ENCODE measurements at regions not wholly inside any gene's neighbourhood (a gene's known extent, or its start where the extent isn't known, plus 50 kb on each side); places are given as distances from the start of the nearest gene placed in this dataset.
"Not testable (repeated sequence)": the region's sequence is repeated elsewhere in the genome, so short reads cannot be mapped to it uniquely, and the experiment has no call there.

DNA sequence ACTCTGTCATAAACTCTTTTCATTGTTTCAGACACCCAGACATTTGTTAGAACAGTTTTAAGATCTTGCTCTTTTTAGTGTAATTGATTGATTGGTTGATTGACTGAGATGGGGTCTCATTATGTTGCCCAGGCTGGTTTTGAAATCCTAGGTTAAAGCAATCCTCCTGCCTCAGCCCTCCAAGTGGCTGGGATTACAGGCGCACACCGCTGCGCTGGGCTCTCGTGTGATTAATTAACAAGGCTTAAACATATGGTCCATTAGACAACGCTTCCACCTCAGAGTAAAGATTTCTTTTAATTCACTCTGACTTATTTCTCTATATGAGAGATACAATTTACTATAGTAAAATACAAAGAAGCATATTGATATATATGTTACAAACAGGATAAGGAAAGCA lies 114.0 kb upstream of the C2CD4B start:
- Mint-ChIP-seq H3K36me3 (no peaks in the 10 kb centered on the region), H3K27ac (no peak overlapping the region), H3K4me3 (no peak overlapping the region), H3K27me3 (ENCODE audit: low read depth) (no peaks in the 10 kb centered on the region), H3K4me1 (no peaks in the 10 kb centered on the region; the same call in 1 of the 2 replicates), H3K9me3 (peaks cover 3% of the 10 kb centered on the region; the same call in 1 of the 2 replicates)
- ATAC-seq: no peak
- TF ChIP-seq FOXJ3 (CRISPR knock-in tag; IDR thresholded peaks at IDR 0.05; ENCODE audit: borderline replicate concordance): no peak
- no peak for TF ChIP-seq ZNF671 (CRISPR knock-in tag; IDR thresholded peaks at IDR 0.05)
- TF ChIP-seq, protein P1, sequence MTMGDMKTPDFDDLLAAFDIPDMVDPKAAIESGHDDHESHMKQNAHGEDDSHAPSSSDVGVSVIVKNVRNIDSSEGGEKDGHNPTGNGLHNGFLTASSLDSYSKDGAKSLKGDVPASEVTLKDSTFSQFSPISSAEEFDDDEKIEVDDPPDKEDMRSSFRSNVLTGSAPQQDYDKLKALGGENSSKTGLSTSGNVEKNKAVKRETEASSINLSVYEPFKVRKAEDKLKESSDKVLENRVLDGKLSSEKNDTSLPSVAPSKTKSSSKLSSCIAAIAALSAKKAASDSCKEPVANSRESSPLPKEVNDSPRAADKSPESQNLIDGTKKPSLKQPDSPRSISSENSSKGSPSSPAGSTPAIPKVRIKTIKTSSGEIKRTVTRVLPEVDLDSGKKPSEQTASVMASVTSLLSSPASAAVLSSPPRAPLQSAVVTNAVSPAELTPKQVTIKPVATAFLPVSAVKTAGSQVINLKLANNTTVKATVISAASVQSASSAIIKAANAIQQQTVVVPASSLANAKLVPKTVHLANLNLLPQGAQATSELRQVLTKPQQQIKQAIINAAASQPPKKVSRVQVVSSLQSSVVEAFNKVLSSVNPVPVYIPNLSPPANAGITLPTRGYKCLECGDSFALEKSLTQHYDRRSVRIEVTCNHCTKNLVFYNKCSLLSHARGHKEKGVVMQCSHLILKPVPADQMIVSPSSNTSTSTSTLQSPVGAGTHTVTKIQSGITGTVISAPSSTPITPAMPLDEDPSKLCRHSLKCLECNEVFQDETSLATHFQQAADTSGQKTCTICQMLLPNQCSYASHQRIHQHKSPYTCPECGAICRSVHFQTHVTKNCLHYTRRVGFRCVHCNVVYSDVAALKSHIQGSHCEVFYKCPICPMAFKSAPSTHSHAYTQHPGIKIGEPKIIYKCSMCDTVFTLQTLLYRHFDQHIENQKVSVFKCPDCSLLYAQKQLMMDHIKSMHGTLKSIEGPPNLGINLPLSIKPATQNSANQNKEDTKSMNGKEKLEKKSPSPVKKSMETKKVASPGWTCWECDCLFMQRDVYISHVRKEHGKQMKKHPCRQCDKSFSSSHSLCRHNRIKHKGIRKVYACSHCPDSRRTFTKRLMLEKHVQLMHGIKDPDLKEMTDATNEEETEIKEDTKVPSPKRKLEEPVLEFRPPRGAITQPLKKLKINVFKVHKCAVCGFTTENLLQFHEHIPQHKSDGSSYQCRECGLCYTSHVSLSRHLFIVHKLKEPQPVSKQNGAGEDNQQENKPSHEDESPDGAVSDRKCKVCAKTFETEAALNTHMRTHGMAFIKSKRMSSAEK (CRISPR knock-in tag; IDR thresholded peaks at IDR 0.05; ENCODE audit: borderline replicate concordance): no peak
- TF ChIP-seq SMAD3 (CRISPR knock-in tag; IDR thresholded peaks at IDR 0.05; ENCODE audit: borderline replicate concordance): no peak
- TF ChIP-seq ZNF138 (CRISPR knock-in tag; conservative IDR thresholded peaks at IDR 0.05): no peak
- TF ChIP-seq FOXK1 (CRISPR knock-in tag; IDR thresholded peaks at IDR 0.05): no peak
- TF ChIP-seq, protein P2, sequence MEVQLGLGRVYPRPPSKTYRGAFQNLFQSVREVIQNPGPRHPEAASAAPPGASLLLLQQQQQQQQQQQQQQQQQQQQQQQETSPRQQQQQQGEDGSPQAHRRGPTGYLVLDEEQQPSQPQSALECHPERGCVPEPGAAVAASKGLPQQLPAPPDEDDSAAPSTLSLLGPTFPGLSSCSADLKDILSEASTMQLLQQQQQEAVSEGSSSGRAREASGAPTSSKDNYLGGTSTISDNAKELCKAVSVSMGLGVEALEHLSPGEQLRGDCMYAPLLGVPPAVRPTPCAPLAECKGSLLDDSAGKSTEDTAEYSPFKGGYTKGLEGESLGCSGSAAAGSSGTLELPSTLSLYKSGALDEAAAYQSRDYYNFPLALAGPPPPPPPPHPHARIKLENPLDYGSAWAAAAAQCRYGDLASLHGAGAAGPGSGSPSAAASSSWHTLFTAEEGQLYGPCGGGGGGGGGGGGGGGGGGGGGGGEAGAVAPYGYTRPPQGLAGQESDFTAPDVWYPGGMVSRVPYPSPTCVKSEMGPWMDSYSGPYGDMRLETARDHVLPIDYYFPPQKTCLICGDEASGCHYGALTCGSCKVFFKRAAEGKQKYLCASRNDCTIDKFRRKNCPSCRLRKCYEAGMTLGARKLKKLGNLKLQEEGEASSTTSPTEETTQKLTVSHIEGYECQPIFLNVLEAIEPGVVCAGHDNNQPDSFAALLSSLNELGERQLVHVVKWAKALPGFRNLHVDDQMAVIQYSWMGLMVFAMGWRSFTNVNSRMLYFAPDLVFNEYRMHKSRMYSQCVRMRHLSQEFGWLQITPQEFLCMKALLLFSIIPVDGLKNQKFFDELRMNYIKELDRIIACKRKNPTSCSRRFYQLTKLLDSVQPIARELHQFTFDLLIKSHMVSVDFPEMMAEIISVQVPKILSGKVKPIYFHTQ (CRISPR knock-in tag; IDR thresholded peaks at IDR 0.05): no peak
- TF ChIP-seq NFATC4 (CRISPR knock-in tag; IDR thresholded peaks at IDR 0.05): no peak
- POLR2A ChIA-PET: no interaction called here
- no peak for DNase-seq (ENCODE audit: low spot score)
- CTCF ChIA-PET: interaction anchor here (1.9 kb wide), 1 partner anchor 28 kb away, joined by 19 read pairs; no protein-coding TSS in a partner anchor

DNA sequence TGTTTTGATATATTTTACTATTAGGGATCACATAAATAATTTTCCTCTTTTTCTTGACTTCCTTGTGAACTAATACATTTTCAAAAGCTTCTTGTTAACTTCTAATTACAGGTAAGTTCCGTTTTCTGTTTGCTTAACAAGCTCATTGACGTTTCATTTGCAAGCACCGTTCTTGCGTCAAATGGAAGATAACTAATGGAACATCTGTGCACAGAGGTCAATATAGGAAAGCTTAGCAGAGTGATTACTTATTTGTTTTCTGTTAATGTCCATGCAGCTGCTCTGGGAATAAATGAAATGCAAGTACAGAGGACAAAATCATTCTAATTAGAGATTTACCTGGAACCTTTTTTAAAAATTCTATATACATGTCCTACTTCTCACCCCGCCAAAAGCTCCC lies 115.5 kb upstream of the C2CD4B start:
- Mint-ChIP-seq H3K36me3 (no peaks in the 10 kb centered on the region), H3K27ac (no peak overlapping the region)

DNA sequence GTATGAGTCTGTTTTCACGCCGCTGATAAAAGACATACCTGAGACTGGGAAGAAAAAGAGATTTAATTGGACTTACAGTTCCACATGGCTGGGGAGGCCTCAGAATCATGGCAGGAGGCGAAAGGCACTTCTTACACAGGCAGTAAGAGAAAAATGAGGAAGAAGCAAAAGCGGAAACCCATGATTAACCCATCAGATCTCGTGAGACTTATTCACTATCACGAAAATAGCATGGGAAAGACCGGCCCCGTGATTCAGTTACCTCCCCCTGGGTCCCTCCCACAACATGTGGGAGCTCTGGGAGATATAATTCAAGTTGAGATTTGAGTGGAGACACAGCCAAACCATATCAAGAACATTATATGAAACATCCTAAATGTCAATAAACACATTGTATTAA lies 116.7 kb upstream of the C2CD4B start:
- CTCF ChIA-PET; H3K4me1 Mint-ChIP-seq; H3K27ac Mint-ChIP-seq; H3K9me3 Mint-ChIP-seq; H3K36me3 Mint-ChIP-seq; ATAC-seq; H3K4me3 Mint-ChIP-seq; DNase-seq (ENCODE audit: low spot score); H3K27me3 Mint-ChIP-seq (ENCODE audit: low read depth); POLR2A ChIA-PET: not testable (repeated sequence)

More for the DNA sequence above, 115.5 kb upstream of the C2CD4B start:
- POLR2A ChIA-PET: no interaction called here
- CTCF ChIA-PET: interaction anchor here (0.6 kb wide), 1 partner anchor 26 kb away, joined by 3 read pairs; no protein-coding TSS in a partner anchor
- DNase-seq (ENCODE audit: low spot score) (no peak), ATAC-seq (no peak)
- no peaks in the 10 kb centered on the region for H3K9me3 Mint-ChIP-seq
- no peaks in the 10 kb centered on the region for H3K27me3 Mint-ChIP-seq (ENCODE audit: low read depth)
- no peak overlapping the region for H3K4me3 Mint-ChIP-seq
- TF ChIP-seq, protein P3, sequence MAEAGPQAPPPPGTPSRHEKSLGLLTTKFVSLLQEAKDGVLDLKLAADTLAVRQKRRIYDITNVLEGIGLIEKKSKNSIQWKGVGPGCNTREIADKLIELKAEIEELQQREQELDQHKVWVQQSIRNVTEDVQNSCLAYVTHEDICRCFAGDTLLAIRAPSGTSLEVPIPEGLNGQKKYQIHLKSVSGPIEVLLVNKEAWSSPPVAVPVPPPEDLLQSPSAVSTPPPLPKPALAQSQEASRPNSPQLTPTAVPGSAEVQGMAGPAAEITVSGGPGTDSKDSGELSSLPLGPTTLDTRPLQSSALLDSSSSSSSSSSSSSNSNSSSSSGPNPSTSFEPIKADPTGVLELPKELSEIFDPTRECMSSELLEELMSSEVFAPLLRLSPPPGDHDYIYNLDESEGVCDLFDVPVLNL (CRISPR knock-in tag; IDR thresholded peaks at IDR 0.05; ENCODE audit: borderline replicate concordance, low read depth): no peak
- TF ChIP-seq, protein P2 (CRISPR knock-in tag; IDR thresholded peaks at IDR 0.05): no peak
- TF ChIP-seq, protein P4, sequence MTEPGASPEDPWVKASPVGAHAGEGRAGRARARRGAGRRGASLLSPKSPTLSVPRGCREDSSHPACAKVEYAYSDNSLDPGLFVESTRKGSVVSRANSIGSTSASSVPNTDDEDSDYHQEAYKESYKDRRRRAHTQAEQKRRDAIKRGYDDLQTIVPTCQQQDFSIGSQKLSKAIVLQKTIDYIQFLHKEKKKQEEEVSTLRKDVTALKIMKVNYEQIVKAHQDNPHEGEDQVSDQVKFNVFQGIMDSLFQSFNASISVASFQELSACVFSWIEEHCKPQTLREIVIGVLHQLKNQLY (CRISPR knock-in tag; IDR thresholded peaks at IDR 0.05): no peak
- no peak for TF ChIP-seq ZNF121 (CRISPR knock-in tag; IDR thresholded peaks at IDR 0.05)
- TF ChIP-seq ETV6 (CRISPR knock-in tag; IDR thresholded peaks at IDR 0.05): no peak
- no peak for TF ChIP-seq PRRX2 (CRISPR knock-in tag; IDR thresholded peaks at IDR 0.05)
- no peak for TF ChIP-seq CREM (CRISPR knock-in tag; IDR thresholded peaks at IDR 0.05)
- no peak for TF ChIP-seq ZNF671 (CRISPR knock-in tag; IDR thresholded peaks at IDR 0.05)
- TF ChIP-seq ZNF396 (CRISPR knock-in tag; IDR thresholded peaks at IDR 0.05; ENCODE audit: borderline replicate concordance): no peak
- no peak for TF ChIP-seq ZNF263 (CRISPR knock-in tag; IDR thresholded peaks at IDR 0.05; ENCODE audit: low read depth)
- TF ChIP-seq, protein P5, sequence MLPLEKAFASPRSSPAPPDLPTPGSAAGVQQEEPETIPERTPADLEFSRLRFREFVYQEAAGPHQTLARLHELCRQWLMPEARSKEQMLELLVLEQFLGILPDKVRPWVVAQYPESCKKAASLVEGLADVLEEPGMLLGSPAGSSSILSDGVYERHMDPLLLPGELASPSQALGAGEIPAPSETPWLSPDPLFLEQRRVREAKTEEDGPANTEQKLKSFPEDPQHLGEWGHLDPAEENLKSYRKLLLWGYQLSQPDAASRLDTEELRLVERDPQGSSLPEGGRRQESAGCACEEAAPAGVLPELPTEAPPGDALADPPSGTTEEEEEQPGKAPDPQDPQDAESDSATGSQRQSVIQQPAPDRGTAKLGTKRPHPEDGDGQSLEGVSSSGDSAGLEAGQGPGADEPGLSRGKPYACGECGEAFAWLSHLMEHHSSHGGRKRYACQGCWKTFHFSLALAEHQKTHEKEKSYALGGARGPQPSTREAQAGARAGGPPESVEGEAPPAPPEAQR (CRISPR knock-in tag; IDR thresholded peaks at IDR 0.05): no peak
- TF ChIP-seq, protein P6, sequence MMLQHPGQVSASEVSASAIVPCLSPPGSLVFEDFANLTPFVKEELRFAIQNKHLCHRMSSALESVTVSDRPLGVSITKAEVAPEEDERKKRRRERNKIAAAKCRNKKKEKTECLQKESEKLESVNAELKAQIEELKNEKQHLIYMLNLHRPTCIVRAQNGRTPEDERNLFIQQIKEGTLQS (CRISPR knock-in tag; conservative IDR thresholded peaks at IDR 0.05): no peak
- peaks cover 4% of the 10 kb centered on the region; the same call in 1 of the 2 replicates for H3K4me1 Mint-ChIP-seq
